Lower lobe of right lung (tissue), 2 donors: ENCODE measurements at regions not wholly inside any gene's neighbourhood (a gene's known extent, or its start where the extent isn't known, plus 50 kb on each side); places are given as distances from the start of the nearest gene placed in this dataset.
A peak's percentile ranks its signal among the peaks of the same experiment; 100 is the strongest.
"Not testable (repeated sequence)": the region's sequence is repeated elsewhere in the genome, so short reads cannot be mapped to it uniquely, and the experiment has no call there.

Experiments used
- ATAC-seq, 2 donors: fragments of 200-7000 bp; cut with Tn5 transposase; one replicate each; pipeline ENCODE4 v1.9.1; 2020 to 2022; ENCODE audit warnings: mild to moderate bottlenecking in 2 of 2, moderate library complexity in 2 of 2
- DNase-seq: peaks from one replicate; pipeline ENCODE4 v3.0.0-alpha.2; 2020
- H3K27ac ChIP-seq: fragments of 200-600 bp; one replicate; pipeline ENCODE4 v1.8.0; 2022
- H3K27me3 ChIP-seq: fragments of 200-600 bp; one replicate; pipeline ENCODE4 v1.8.0; 2022; ENCODE audit warnings: low read depth
- H3K36me3 ChIP-seq: fragments of 200-600 bp; one replicate; pipeline ENCODE4 v1.8.0; 2022; ENCODE audit warnings: mild to moderate bottlenecking
- H3K4me1 ChIP-seq: fragments of 200-600 bp; one replicate; pipeline ENCODE4 v1.8.0; 2022
- H3K4me3 ChIP-seq: fragments of 200-600 bp; one replicate; pipeline ENCODE4 v1.8.0; 2022; ENCODE audit warnings: mild to moderate bottlenecking
- H3K9me3 ChIP-seq: fragments of 200-600 bp; one replicate; pipeline ENCODE4 v1.8.0; 2022
- intact Hi-C: fragments of 100-400 bp; cut with DNase I; formaldehyde crosslinking; loops from one replicate; pipeline ENCODE4 v1.11.0; 2022
- donor health status: DM: no; HTN: yes; CAD: no; lungs with severe emphysema.

DNA sequence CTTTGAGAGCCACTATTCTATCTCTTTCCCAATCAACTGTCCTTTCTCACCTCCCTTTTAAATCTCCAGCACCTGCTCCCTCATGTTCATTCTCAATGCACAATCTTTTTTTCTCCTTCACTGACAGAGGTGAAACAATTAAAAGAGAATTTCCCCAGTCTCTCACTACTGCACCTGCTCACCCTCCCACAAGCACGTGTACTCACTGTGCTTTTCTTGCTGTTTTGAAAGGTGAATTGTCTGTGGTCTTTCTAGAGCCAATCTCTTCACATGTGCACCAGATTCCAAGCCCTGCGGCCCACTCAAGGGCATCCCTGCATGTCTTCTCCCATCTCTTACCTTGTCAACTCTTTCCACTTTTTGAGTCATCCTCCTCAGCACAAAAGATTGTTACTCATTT, 95.8 kb downstream of the SPDYE17 start:
- H3K27me3 ChIP-seq, DNase-seq, intact Hi-C loops, H3K9me3 ChIP-seq, H3K27ac ChIP-seq, H3K36me3 ChIP-seq, H3K4me3 ChIP-seq, H3K4me1 ChIP-seq, ATAC-seq: not testable (repeated sequence)

DNA sequence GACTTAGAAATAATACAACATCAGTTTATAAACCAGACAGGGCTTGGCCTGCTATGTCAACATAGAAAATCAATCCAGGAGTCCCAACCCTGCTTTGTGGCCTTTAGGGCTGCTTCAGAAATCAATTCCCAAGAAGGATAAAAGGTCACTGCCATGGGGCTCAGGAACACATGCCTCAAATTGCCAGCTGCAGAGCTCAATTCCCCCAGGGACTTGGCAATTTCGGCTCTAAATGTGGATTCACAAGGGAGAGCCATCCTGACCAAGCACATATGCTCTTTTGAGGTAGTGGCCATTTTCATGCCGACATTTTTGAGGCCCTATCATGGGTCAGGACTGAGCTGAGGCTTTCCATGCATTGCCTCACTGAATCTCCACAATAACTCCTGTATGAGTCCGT, 97.5 kb downstream of the SPDYE17 start:
- H3K27ac ChIP-seq, H3K4me3 ChIP-seq, DNase-seq, ATAC-seq, H3K4me1 ChIP-seq, intact Hi-C loops, H3K9me3 ChIP-seq, H3K27me3 ChIP-seq, H3K36me3 ChIP-seq: not testable (repeated sequence)

DNA sequence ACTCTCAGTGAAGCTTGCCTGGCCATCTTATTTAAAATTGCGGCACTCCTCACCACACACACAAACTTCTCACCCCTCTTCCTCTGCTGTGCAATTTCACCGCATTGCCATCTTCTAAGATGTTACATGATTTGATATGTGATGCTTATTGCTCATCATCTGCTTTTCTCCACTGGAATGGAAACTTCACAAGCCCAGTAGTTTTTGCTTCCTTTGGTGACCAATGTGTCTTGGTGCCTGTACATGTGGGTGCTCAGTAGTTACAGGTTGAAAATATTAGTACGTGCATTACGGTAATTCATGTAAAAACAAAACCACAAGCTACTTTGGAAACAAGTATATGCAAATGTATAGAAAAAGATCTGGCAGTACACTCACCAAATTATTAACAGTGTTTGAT, 99.2 kb downstream of the SPDYE17 start:
- H3K36me3 ChIP-seq, H3K27ac ChIP-seq, H3K27me3 ChIP-seq, intact Hi-C loops, H3K4me1 ChIP-seq, H3K4me3 ChIP-seq, H3K9me3 ChIP-seq, ATAC-seq, DNase-seq: not testable (repeated sequence)

- H3K36me3 ChIP-seq, H3K4me3 ChIP-seq, intact Hi-C loops, DNase-seq, H3K9me3 ChIP-seq, H3K27me3 ChIP-seq, H3K27ac ChIP-seq, H3K4me1 ChIP-seq: not testable (repeated sequence)
- peak in 1 of 2 donors; percentile 39 for ATAC-seq
Measured at GRCh38 chr7:76931441-76931840, 100.7 kb downstream of the SPDYE17 start.

DNA sequence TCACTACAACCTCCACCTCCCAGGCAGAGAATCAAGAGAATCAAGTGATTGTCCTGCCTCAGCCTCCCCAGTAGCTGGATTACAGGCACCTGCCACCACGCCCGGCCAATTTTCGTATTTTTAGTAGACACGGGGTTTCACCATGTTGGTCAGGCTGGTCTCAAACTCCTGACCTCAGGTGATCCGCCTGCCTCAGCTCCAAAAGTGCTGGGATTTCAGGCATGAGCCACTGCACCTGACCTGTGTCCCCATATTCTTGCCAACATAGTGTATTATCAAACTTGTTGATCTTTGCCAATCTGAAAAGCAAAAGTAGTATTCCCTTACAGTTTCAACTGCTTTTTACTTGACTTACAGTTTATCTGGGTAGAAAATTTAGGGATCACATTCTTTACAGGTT, 101.7 kb downstream of the SPDYE17 start:
- ATAC-seq, intact Hi-C loops, H3K9me3 ChIP-seq, DNase-seq, H3K4me1 ChIP-seq, H3K4me3 ChIP-seq, H3K27ac ChIP-seq, H3K36me3 ChIP-seq, H3K27me3 ChIP-seq: not testable (repeated sequence)

- DNase-seq, ATAC-seq, H3K36me3 ChIP-seq, H3K9me3 ChIP-seq, H3K27ac ChIP-seq, H3K4me3 ChIP-seq, intact Hi-C loops, H3K27me3 ChIP-seq, H3K4me1 ChIP-seq: not testable (repeated sequence)
Measured at GRCh38 chr7:76928751-76929150, 103.4 kb downstream of the SPDYE17 start.

DNA sequence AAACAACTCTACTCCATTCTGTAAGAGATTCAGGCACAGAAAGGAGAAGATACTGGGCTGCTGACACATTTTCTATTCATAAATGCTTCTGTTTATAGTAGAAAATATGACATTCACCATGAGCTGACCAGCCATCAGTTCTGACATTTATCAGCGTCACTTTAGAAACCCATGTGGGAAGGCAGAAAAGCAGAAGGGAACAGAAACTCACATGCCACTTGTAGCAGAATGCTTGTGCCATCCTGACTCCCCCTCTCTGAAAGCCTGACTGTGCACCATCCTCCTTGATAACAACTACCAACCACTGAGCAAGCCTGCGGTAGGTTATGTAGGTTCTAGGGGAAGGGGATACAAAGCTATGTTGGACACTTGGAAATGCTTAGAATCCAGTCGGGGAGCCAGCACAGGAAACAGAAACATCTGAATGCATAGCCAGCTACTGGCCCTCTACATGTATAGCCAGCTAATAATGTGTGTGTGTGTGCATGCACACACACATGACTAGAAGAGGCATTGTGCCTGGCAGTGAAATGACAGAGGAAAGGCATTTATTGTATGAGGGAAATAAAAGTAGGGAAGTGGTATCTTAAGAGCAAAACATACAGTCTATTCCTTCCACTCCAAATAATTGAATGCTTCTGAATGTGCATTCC, 104.3 kb downstream of the SPDYE17 start:
- DNase-seq, H3K27me3 ChIP-seq, ATAC-seq, H3K27ac ChIP-seq, H3K36me3 ChIP-seq, intact Hi-C loops, H3K4me1 ChIP-seq, H3K4me3 ChIP-seq, H3K9me3 ChIP-seq: not testable (repeated sequence)

DNA sequence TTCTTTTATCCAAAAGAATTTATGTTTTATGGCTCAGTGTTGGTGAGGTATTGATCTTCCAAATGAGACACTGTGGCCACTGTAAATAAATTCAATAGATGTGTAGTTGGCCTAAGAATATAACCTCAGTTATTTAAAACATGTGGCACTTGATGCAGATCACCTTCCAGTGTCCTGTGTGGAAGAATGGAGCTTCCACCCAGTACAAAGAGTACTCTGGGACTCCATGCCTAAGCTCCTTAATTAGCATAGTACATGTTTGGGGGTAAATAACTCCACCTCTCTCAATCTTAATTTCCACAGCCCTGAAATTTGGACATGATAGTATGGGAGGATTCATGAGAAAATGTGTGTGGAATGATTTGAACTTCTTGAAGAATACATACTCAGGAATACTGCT, 105.7 kb downstream of the SPDYE17 start:
- H3K36me3 ChIP-seq, ATAC-seq, H3K4me3 ChIP-seq, DNase-seq, H3K27ac ChIP-seq, H3K27me3 ChIP-seq, H3K9me3 ChIP-seq, H3K4me1 ChIP-seq, intact Hi-C loops: not testable (repeated sequence)

- intact Hi-C loops, DNase-seq, H3K27me3 ChIP-seq, H3K9me3 ChIP-seq, H3K4me3 ChIP-seq, H3K4me1 ChIP-seq, ATAC-seq, H3K27ac ChIP-seq, H3K36me3 ChIP-seq: not testable (repeated sequence)
Measured at GRCh38 chr7:76924756-76925155, 107.4 kb downstream of the SPDYE17 start.

DNA sequence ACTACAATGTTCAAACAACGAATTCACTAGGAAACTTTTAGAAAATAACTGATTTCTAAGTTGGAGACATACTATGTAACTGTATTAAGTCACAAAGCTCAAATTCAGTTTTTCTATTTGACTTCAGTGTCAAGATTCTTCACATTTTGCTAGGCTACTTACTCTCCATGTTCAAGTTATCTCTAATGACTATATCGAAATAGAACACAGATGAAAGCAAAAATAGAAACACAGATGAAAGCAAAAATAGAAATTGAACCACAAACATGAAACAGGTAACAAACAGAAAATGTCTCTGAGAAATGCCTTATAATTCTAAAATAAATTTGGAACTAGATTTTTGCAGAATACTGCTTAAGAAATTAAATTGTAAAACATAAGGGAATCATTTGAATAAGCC, 113.5 kb downstream of the SPDYE17 start:
- H3K9me3 ChIP-seq, ATAC-seq, H3K27ac ChIP-seq, H3K4me1 ChIP-seq, H3K36me3 ChIP-seq, H3K27me3 ChIP-seq, H3K4me3 ChIP-seq, DNase-seq, intact Hi-C loops: not testable (repeated sequence)

DNA sequence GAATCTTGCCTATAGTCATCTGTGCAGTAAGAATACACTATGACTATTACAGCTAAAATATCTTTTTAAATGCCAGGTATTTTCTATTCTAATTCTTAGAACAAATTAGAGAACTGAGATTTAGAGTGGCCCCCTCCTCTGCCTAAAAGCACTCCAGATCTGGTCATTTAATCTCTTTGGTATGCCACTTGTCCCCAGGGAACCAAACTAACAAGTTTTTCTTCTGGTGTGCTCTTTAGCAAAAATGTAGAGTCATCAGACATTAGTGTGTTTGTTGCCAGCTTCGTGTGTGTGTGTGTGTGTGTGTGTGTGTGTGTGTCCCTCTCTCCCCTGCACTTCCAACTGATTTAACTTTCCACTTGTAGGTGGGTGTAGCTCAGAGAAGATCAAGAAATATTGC, 117.8 kb downstream of the SPDYE17 start:
- H3K4me1 ChIP-seq, H3K9me3 ChIP-seq, intact Hi-C loops, H3K27me3 ChIP-seq, H3K36me3 ChIP-seq, H3K4me3 ChIP-seq, H3K27ac ChIP-seq: not testable (repeated sequence)
- DNase-seq (peak; percentile 32), ATAC-seq (peak; percentile 87 to 97)

DNA sequence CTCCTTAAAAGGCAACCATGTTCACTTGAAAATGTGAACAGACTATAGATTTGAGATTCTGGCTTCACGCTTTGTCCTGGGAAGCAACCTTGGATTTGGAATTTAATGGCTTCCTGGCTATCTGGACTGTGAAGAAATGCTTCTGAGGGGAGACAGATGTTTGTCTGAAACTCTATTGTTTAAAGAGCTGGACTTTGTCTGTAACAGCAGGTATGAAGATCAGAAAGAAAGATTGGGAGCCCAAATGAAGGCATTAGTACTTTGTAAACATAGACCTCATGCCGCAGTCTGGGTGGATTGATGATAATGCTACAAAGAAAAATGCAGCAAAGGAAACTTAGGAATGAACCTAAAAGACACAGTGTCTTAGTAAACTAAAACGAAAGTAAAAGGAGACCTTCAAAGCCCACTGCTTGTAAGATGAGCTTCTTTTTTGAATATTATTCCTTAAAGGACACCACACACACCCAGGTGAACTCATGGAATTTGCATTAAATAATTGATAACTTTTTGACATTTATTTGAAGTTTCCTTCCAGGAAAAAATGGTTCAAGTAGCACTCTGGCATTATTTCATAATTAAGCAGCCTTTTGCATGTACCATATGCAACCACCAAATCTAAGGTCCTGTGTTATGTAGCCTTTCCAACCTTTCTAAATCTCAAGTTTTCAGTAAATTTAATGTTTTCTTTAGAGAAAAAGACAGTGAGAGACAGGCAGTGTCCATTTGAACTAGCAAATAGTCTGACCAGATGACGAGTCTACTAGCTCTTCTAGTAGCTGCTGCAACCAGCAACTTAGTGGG, 119.9 kb downstream of the SPDYE17 start:
- H3K36me3 ChIP-seq, ATAC-seq, H3K9me3 ChIP-seq, DNase-seq, H3K4me1 ChIP-seq, H3K27ac ChIP-seq, H3K27me3 ChIP-seq, intact Hi-C loops: not testable (repeated sequence)
- H3K4me3 ChIP-seq = peak overlapping the region; percentile 19

- H3K27me3 ChIP-seq, H3K36me3 ChIP-seq, H3K27ac ChIP-seq, intact Hi-C loops, H3K4me1 ChIP-seq, ATAC-seq, H3K9me3 ChIP-seq, DNase-seq, H3K4me3 ChIP-seq: not testable (repeated sequence)
Measured at GRCh38 chr7:76904688-76905087, 127.5 kb downstream of the SPDYE17 start.
